IMR-90 (cell line): ENCODE measurements at regions not wholly inside any gene's neighbourhood (a gene's known extent, or its start where the extent isn't known, plus 50 kb on each side); places are given as distances from the start of the nearest gene placed in this dataset.

Experiments
- ATAC-seq: fragments of 200-7000 bp; cut with Tn5 transposase; 2 replicates; pipeline ENCODE4 v1.9.1; 2020; ENCODE audit warnings: low read depth, mild to moderate bottlenecking, moderate library complexity
- BruUV-seq: library from RNA; stranded (reverse); fragments of 400-500 nt; replicated peaks from 2 replicates; lab custom pipeline; 2021; lab: Mats Ljungman, UMichigan
- CTCF ChIA-PET: fragments of 300-600 bp; formaldehyde crosslinking; extraction: SDS; loops from one replicate; lab custom pipeline; 2021; ENCODE audit warnings: antibody characterized with exemption; lab: Yijun Ruan, JAX
- POLR2A ChIA-PET: fragments of 300-600 bp; sonication (Branson Sonifier 250); formaldehyde crosslinking; loops from one replicate; lab custom pipeline; 2022; ENCODE audit warnings: antibody characterized with exemption; ENCODE audit not compliant: unreplicated experiment; lab: Charles Lee
- DNase-seq: peaks from one replicate; pipeline ENCODE4 v3.0.0; 2013
- H2AFZ ChIP-seq: replicated peaks from 2 replicates; pipeline ENCODE3; 2013; ENCODE audit warnings: low read length, mild to moderate bottlenecking; ENCODE audit not compliant: poor library complexity
- H2AK5ac ChIP-seq: 2 replicates; pipeline ENCODE4 v1.6.1; 2013; ENCODE audit warnings: low read depth, low read length, inconsistent platforms
- H2AK9ac ChIP-seq: replicated peaks from 2 replicates; pipeline ENCODE3; 2013; ENCODE audit warnings: mild to moderate bottlenecking, low read depth, low read length, moderate library complexity; ENCODE audit not compliant: poor library complexity
- H2BK120ac ChIP-seq: 2 replicates; pipeline ENCODE4 v1.6.1; 2013; ENCODE audit warnings: low read depth, low read length, inconsistent platforms
- H2BK15ac ChIP-seq: 3 replicates; pipeline ENCODE4 v1.6.1; 2013; ENCODE audit warnings: low read depth, low read length, inconsistent platforms
- H2BK20ac ChIP-seq: 2 replicates; pipeline ENCODE4 v1.6.1; 2013; ENCODE audit warnings: low read depth, mild to moderate bottlenecking, inconsistent platforms, low read length, moderate library complexity
- H2BK5ac ChIP-seq: 2 replicates; pipeline ENCODE4 v1.6.1; 2013; ENCODE audit warnings: mild to moderate bottlenecking, low read depth, low read length, inconsistent platforms; ENCODE audit not compliant: poor library complexity, severe bottlenecking
- H3K14ac ChIP-seq: replicated peaks from 2 replicates; pipeline ENCODE4 v1.6.1; 2013; ENCODE audit warnings: low read depth, low read length, inconsistent platforms
- H3K18ac ChIP-seq: 2 replicates; pipeline ENCODE4 v1.6.1; 2013; ENCODE audit warnings: low read depth, low read length, control low read depth
- H3K23ac ChIP-seq: 2 replicates; pipeline ENCODE4 v1.6.1; 2013; ENCODE audit warnings: low read depth, low read length, inconsistent platforms
- H3K27ac ChIP-seq: 2 replicates; pipeline ENCODE4 v1.5.1; 2013; ENCODE audit warnings: mild to moderate bottlenecking, control low read depth, low read length; ENCODE audit not compliant: insufficient read depth
- H3K27me3 ChIP-seq: 2 replicates; pipeline ENCODE4 v1.6.1; 2013; ENCODE audit warnings: low read length; ENCODE audit not compliant: control insufficient read depth, insufficient read depth
- H3K36me3 ChIP-seq: 2 replicates; pipeline ENCODE4 v1.6.1; 2013; ENCODE audit warnings: low read length, mixed read lengths; ENCODE audit not compliant: control insufficient read depth, insufficient read depth
- H3K4ac ChIP-seq: 2 replicates; pipeline ENCODE4 v1.6.1; 2013; ENCODE audit warnings: low read depth, low read length, inconsistent platforms
- H3K4me1 ChIP-seq: 2 replicates; pipeline ENCODE4 v1.6.1; 2013; ENCODE audit warnings: low read length, mixed read lengths; ENCODE audit not compliant: control insufficient read depth, insufficient read depth
- H3K4me2 ChIP-seq: 2 replicates; pipeline ENCODE4 v1.6.1; 2013; ENCODE audit warnings: low read depth, mild to moderate bottlenecking, control low read depth, low read length, moderate library complexity
- H3K4me3 ChIP-seq: 2 replicates; pipeline ENCODE4 v1.5.1; 2013; ENCODE audit warnings: low read depth, mild to moderate bottlenecking, control low read depth, low read length, moderate library complexity; ENCODE audit not compliant: insufficient read depth
- H3K56ac ChIP-seq: 2 replicates; pipeline ENCODE4 v1.6.1; 2013; ENCODE audit warnings: low read length, inconsistent platforms; ENCODE audit not compliant: insufficient read depth; ENCODE audit errors: extremely low read depth
- H3K79me1 ChIP-seq, 2 experiments: 2 replicates each; pipeline ENCODE4 v1.6.1; 2013; ENCODE audit warnings: low read length in 2 of 2, inconsistent platforms in 1 of 2, low read depth in 1 of 2
- H3K9ac ChIP-seq: 2 replicates; pipeline ENCODE4 v1.6.1; 2013; ENCODE audit warnings: low read depth, low read length, control low read depth
- H3K9me1 ChIP-seq: 2 replicates; pipeline ENCODE4 v1.6.1; 2013; ENCODE audit warnings: low read length, inconsistent platforms; ENCODE audit not compliant: insufficient read depth
- H3K9me3 ChIP-seq: 2 replicates; pipeline ENCODE4 v1.6.1; 2013; ENCODE audit warnings: low read length; ENCODE audit not compliant: control insufficient read depth, insufficient read depth
- H4K20me1 ChIP-seq: 2 replicates; pipeline ENCODE4 v1.6.1; 2013; ENCODE audit warnings: low read length, inconsistent platforms; ENCODE audit not compliant: insufficient read depth
- H4K5ac ChIP-seq: 2 replicates; pipeline ENCODE4 v1.6.1; 2013; ENCODE audit warnings: mild to moderate bottlenecking, low read depth, low read length, control low read depth
- H4K8ac ChIP-seq, 2 experiments: 2 replicates each; pipeline ENCODE4 v1.6.1; 2013; ENCODE audit warnings: low read depth in 2 of 2, low read length in 2 of 2, control low read depth in 1 of 2, inconsistent platforms in 1 of 2
- H4K91ac ChIP-seq: 2 replicates; pipeline ENCODE4 v1.6.1; 2013; ENCODE audit warnings: low read depth, low read length, inconsistent platforms; ENCODE audit not compliant: insufficient read depth
- CTCF ChIP-seq: conservative IDR thresholded peaks from 2 replicates; pipeline ENCODE4 v1.5.1; 2012; ENCODE audit warnings: mild to moderate bottlenecking, low read depth, low read length, improper control_type of control experiment
- ELK1 ChIP-seq: fragments of 150-350 bp; IDR thresholded peaks from 2 replicates; pipeline ENCODE4 v1.6.1; 2016; ENCODE audit warnings: low read depth, mild to moderate bottlenecking, low read length, moderate library complexity, borderline replicate concordance
- RAD21 ChIP-seq: IDR thresholded peaks from 2 replicates; pipeline ENCODE4 v1.6.1; 2012; ENCODE audit warnings: low read length, improper control_type of control experiment
- SMC3 ChIP-seq: fragments of 150-350 bp; IDR thresholded peaks from 2 replicates; pipeline ENCODE4 v1.6.1; 2016; ENCODE audit warnings: low read depth, mild to moderate bottlenecking, antibody characterized with exemption, low read length, moderate library complexity
- WGBS, 2 experiments: methylation state at CpG; one replicate each; pipeline versions ENCODE4 v1.1.5 to v1.1.7; 2013; ENCODE audit warnings: missing lambda C conversion rate in 2 of 2; ENCODE audit not compliant: insufficient read length in 1 of 2; ENCODE audit errors: extremely low coverage in 2 of 2; 5-methylcytosine and 5-hydroxymethylcytosine counted together
- dilution Hi-C: fragments of 300-500 bp; cut with HindIII; formaldehyde crosslinking; loops from one replicate; pipeline ENCODE4 v1.14.3; 2018; ENCODE audit warnings: low sequenced_read_pairs; ENCODE audit not compliant: unreplicated experiment
- in situ Hi-C: fragments of 300-500 bp; cut with MboI; formaldehyde crosslinking; loops from 3 replicates; pipeline ENCODE4 v1.14.3; 2019; ENCODE audit warnings: low sequenced_read_pairs, inconsistent platforms, mixed read lengths
- intact Hi-C: fragments of 100-400 bp; cut with micrococcal nuclease; formaldehyde crosslinking; loops from 2 replicates; pipeline ENCODE4 v1.10.0; 2022

- H3K23ac ChIP-seq = no peak overlapping the region
- BruUV-seq = no TSS peak
- no peaks in the 10 kb centered on the region for H3K4me1 ChIP-seq
- H2BK120ac ChIP-seq = no peak overlapping the region
- no peaks in the 10 kb centered on the region for H3K36me3 ChIP-seq
- ChIA-PET CTCF (no interaction called here), POLR2A (no interaction called here)
- no peak overlapping the region for H4K8ac ChIP-seq
- H4K91ac ChIP-seq = no peak overlapping the region
- H3K56ac ChIP-seq = no peak overlapping the region
- dilution Hi-C loops (no loop called here), in situ Hi-C loops (no loop called here), intact Hi-C loops (no loop called here)
- no peak overlapping the region for H3K4ac ChIP-seq
- no peaks in the 10 kb centered on the region for H3K9me1 ChIP-seq
- H4K5ac ChIP-seq = no peak overlapping the region
- ATAC-seq (peak; percentile 57), DNase-seq (peak; percentile 23)
- H3K14ac ChIP-seq = no peak overlapping the region
- no peak overlapping the region for H2BK15ac ChIP-seq
- H3K27me3 ChIP-seq = no peaks in the 10 kb centered on the region
- H3K79me1 ChIP-seq = no peaks in the 10 kb centered on the region
- H3K18ac ChIP-seq = no peak overlapping the region
- H2BK20ac ChIP-seq = no peak overlapping the region
- no peak overlapping the region for H2AFZ ChIP-seq
- H4K20me1 ChIP-seq = no peaks in the 10 kb centered on the region
- no peak overlapping the region for H2AK9ac ChIP-seq
- no peak overlapping the region for H3K9ac ChIP-seq
- no peak overlapping the region for H3K4me3 ChIP-seq
- H2BK5ac ChIP-seq = no peak overlapping the region
- peaks cover 27% of the 10 kb centered on the region; the same call in 1 of the 2 replicates for H3K9me3 ChIP-seq
- no peak overlapping the region for H3K4me2 ChIP-seq
- no peak for TF ChIP-seq ELK1
- no peak for TF ChIP-seq SMC3
- TF ChIP-seq CTCF = peak; percentile 45
- peak; percentile 34; the same call in 1 of the 2 replicates for TF ChIP-seq RAD21
- 90% methylated on average over 2 of the region's 10 CpGs; no CpG with 5 or more reads in 1 of the 2 experiments for WGBS, 2 experiments
- no peak overlapping the region for H2AK5ac ChIP-seq
- H3K27ac ChIP-seq = no peak overlapping the region
Observed at GRCh38 chr16:35391328-35391727, 1931.9 kb downstream of the TP53TG3F start.
